Choroid plexus epithelial cell (primary cell): ENCODE measurements at regions not wholly inside any gene's neighbourhood (a gene's known extent, or its start where the extent isn't known, plus 50 kb on each side); places are given as distances from the start of the nearest gene placed in this dataset.

Experiments used
- DNase-seq: peaks from one replicate; pipeline ENCODE4 v3.0.0-alpha.2; 2010; ENCODE audit warnings: low read depth
- H3K4me3 ChIP-seq: 2 replicates; pipeline ENCODE4 v1.5.1; 2011; ENCODE audit warnings: low read depth, mild to moderate bottlenecking, control low read depth, low read length, moderate library complexity
- TF ChIP-seq, protein P1 (sequence below): conservative IDR thresholded peaks from 2 replicates; pipeline ENCODE4 v1.5.1; 2011; ENCODE audit warnings: low read depth, mild to moderate bottlenecking, control low read depth, inconsistent platforms, low read length, moderate library complexity

DNA sequence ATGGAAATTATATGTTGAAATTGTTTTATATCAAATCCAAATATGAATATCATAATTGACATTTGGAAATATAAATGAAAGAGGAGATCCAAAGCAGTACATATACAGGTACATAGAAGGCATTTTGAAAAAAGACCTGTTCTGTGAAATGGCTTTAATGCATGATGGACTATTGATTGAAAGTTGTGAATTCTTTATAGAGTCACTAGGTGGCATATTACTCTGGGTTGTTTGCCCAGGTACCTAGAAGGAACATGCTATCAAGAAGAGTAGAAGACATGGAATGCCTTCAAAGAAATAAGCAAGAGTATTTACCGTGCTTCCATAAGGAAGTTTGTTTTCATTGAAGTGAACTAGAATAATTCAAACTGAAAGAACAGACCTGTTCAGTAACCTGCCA, 160.0 kb upstream of the ANK3 start:
- peak; percentile 70 for DNase-seq
- no peak overlapping the region for H3K4me3 ChIP-seq
- TF ChIP-seq, protein P1, sequence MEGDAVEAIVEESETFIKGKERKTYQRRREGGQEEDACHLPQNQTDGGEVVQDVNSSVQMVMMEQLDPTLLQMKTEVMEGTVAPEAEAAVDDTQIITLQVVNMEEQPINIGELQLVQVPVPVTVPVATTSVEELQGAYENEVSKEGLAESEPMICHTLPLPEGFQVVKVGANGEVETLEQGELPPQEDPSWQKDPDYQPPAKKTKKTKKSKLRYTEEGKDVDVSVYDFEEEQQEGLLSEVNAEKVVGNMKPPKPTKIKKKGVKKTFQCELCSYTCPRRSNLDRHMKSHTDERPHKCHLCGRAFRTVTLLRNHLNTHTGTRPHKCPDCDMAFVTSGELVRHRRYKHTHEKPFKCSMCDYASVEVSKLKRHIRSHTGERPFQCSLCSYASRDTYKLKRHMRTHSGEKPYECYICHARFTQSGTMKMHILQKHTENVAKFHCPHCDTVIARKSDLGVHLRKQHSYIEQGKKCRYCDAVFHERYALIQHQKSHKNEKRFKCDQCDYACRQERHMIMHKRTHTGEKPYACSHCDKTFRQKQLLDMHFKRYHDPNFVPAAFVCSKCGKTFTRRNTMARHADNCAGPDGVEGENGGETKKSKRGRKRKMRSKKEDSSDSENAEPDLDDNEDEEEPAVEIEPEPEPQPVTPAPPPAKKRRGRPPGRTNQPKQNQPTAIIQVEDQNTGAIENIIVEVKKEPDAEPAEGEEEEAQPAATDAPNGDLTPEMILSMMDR, result peak; percentile 53

- no peak overlapping the region for H3K4me3 ChIP-seq
- no peak for DNase-seq
- TF ChIP-seq, protein P1, result no peak
These were observed 153.0 kb upstream of the ANK3 start for GRCh38 chr10:60542657-60543056.

DNA sequence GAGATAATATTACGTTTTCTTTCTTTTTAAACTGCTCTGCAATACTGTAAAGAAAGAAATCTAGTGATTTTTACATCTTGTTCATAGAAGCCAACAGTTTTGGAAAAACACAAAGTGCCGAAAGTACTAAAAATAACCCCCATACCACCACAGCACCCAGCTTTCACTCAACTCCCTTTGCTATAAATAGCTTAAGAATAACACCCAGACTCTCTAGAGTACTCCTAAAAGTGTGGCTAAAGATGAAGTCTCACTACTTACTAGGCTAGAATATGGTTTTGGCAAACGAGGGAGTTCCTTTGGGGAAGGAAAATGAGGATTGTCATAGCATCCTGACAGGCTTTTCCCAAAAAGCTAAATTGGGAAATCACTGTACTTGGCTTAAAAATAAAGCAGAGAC, 151.8 kb upstream of the ANK3 start:
- DNase-seq, result no peak
- TF ChIP-seq, protein P1, result no peak
- H3K4me3 ChIP-seq, result no peak overlapping the region

DNA sequence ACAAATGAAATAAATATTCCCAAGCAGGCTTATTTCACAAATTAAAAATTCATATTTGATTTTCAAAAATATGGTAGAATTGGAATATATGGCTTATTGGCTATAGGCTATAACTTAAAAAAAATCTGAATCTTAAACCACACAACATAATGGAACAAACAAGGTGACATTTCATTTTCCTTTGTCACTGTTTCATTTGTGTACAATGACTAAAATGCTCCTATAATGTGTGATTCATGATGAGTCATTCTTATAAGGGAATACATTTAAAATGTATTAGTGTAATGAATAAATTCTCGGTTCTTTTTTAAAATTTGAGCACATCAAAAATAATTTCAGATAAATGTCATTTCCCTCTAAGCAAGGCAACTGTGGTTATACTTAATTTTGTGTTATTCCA, 148.0 kb upstream of the ANK3 start:
- no peak for DNase-seq
- TF ChIP-seq, protein P1, result no peak
- no peak overlapping the region for H3K4me3 ChIP-seq

GRCh38 chr10:60536529-60537114, 146.9 kb upstream of the ANK3 start:
- DNase-seq, result peak; percentile 71
- TF ChIP-seq, protein P1, result no peak
- no peak overlapping the region for H3K4me3 ChIP-seq

- H3K4me3 ChIP-seq, result no peak overlapping the region
- TF ChIP-seq, protein P1, result no peak
- DNase-seq, result no peak
These were observed 145.8 kb upstream of the ANK3 start for GRCh38 chr10:60535427-60535826.

- DNase-seq, result no peak
- H3K4me3 ChIP-seq, result no peak overlapping the region
- TF ChIP-seq, protein P1, result no peak
These were observed 145.2 kb upstream of the ANK3 start for GRCh38 chr10:60534761-60535389.
